AG04449 (cell line): ENCODE measurements at regions not wholly inside any gene's neighbourhood (a gene's known extent, or its start where the extent isn't known, plus 50 kb on each side); places are given as distances from the start of the nearest gene placed in this dataset.

Source experiments
- CTCF ChIA-PET: fragments of 350-600 bp; formaldehyde crosslinking; extraction: SDS; loops from one replicate; lab custom pipeline; 2021; ENCODE audit warnings: antibody characterized with exemption; lab: Yijun Ruan, JAX
- POLR2A ChIA-PET: fragments of 400-600, 350-600 bp; formaldehyde crosslinking; extraction: SDS; loops from one replicate; lab custom pipeline; 2020; ENCODE audit warnings: antibody characterized with exemption, inconsistent platforms; lab: Yijun Ruan, JAX
- DNase-seq: peaks from one replicate; pipeline ENCODE4 v3.0.0-alpha.2; 2010; ENCODE audit warnings: low read depth, low spot score
- H3K4me3 ChIP-seq: 2 replicates; pipeline ENCODE4 v1.5.1; 2011; ENCODE audit warnings: low read depth, mild to moderate bottlenecking, control low read depth, low read length
- CTCF ChIP-seq: IDR thresholded peaks from one replicate; pipeline ENCODE4 v1.5.1; 2011; ENCODE audit warnings: mild to moderate bottlenecking, moderate library complexity, low read length, control low read depth, inconsistent platforms; ENCODE audit not compliant: insufficient read depth; ENCODE audit errors: missing control alignments

DNA sequence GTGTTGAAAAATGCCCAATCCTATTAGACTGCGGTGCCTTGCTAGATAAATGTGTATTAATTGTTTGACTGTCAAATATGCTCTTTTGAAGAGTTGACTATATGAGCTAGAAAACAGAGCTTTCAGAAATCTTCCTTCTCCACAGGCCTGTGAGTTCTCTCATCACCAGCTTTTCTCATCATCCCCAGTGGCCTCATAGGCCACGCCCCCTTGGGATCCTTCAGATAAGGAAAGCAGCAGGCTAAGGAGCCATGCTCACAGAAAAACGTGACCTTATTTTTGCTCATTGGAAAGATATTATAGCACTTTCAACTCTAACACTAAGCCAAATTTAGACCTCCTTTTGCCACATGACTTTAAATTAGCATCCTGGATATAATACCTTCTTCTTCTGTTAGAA is 514.4 kb upstream of the ARRDC4 start:
- no peak for DNase-seq
- CTCF ChIA-PET = no interaction called here
- TF ChIP-seq CTCF = no peak
- POLR2A ChIA-PET = no interaction called here
- no peak overlapping the region for H3K4me3 ChIP-seq

GRCh38 chr15:97456521-97457202 is 503.8 kb upstream of the ARRDC4 start:
- ChIA-PET CTCF (no interaction called here), POLR2A (no interaction called here)
- DNase-seq = no peak
- TF ChIP-seq CTCF = no peak
- no peak overlapping the region for H3K4me3 ChIP-seq

DNA sequence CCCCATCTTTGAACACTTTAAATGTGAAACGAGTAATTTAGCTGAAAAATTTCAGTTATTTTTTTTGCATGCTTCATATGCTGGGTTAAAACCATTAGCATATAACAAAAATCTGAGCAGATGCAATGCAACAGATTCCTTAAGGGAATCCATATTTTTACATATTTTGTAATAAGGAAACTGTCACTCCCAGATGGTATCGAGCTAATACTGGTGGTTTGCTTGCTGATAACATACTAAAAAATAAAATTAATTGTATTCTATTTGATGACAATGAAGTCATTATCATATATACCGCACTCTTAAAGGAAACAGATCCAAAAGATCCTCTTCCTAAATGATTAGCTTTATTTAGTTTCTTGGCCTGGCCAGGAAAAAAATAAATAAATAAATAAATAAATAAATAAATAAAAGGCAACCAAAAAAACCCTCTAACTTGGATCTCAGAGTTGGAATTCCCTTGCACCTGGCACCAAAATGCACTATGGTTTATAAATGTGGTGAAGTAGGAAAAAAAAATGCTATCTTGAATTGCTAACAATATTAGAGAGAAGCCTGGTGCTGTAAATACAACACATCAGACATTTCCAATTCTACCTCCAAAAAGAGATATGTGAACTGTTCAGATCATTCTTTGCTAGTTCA is 503.2 kb upstream of the ARRDC4 start:
- no peak overlapping the region for H3K4me3 ChIP-seq
- no peak for DNase-seq
- TF ChIP-seq CTCF = no peak
- ChIA-PET CTCF (no interaction called here), POLR2A (no interaction called here)

- H3K4me3 ChIP-seq = no peak overlapping the region
- ChIA-PET POLR2A (no interaction called here), CTCF (no interaction called here)
- no peak for TF ChIP-seq CTCF
- DNase-seq = no peak
Measured at GRCh38 chr15:97459771-97460170, 500.7 kb upstream of the ARRDC4 start.

- ChIA-PET CTCF (no interaction called here), POLR2A (no interaction called here)
- TF ChIP-seq CTCF = no peak
- DNase-seq = no peak
- no peak overlapping the region for H3K4me3 ChIP-seq
Measured at GRCh38 chr15:97461226-97461625, 499.3 kb upstream of the ARRDC4 start.

DNA sequence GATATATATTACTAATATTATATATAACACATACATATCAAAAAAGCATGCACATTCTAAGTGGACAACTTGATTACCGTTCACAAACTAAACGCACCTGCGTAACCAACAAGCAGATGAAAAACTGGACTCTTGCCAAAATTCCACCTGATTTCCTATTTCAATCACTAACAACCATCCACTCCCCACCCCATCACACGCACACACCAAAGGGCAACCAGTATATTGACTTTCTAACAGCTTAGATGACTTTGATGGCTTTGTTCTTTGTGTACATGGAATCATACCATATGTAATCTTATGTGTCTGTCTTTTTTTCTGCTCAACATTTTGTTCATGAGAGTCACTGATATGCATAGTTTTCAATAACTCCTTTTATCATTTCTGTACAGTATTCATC is 496.8 kb upstream of the ARRDC4 start:
- ChIA-PET POLR2A (no interaction called here), CTCF (no interaction called here)
- no peak overlapping the region for H3K4me3 ChIP-seq
- DNase-seq = no peak
- no peak for TF ChIP-seq CTCF
